ENCODE measurements at regions not wholly inside any gene's neighbourhood (a gene's known extent, or its start where the extent isn't known, plus 50 kb on each side); places are given as distances from the start of the nearest gene placed in this dataset.

- TF ChIP-seq JUN (CRISPR knock-in tag; IDR thresholded peaks at IDR 0.05), result no peak
- TF ChIP-seq EP300 (IDR thresholded peaks at IDR 0.05; ENCODE audit: low read depth in 2 of 2, low read length in 2 of 2), result no peak
- no peak for TF ChIP-seq EP300 (CRISPR knock-in tag; IDR thresholded peaks at IDR 0.05; ENCODE audit: borderline replicate concordance)
- no peak for TF ChIP-seq FOXA3 (CRISPR knock-in tag; IDR thresholded peaks at IDR 0.05)
- TF ChIP-seq DR1 (CRISPR knock-in tag; IDR thresholded peaks at IDR 0.05), result no peak
- TF ChIP-seq CTCF (CRISPR knock-in tag; IDR thresholded peaks at IDR 0.05), result no peak
These were observed 82.3 kb downstream of the POU4F1 start for GRCh38 chr13:78521091-78521490.

Data from HepG2 (cell line).